ENCODE measurements at regions not wholly inside any gene's neighbourhood (a gene's known extent, or its start where the extent isn't known, plus 50 kb on each side); places are given as distances from the start of the nearest gene placed in this dataset.
"Not testable (repeated sequence)": the region's sequence is repeated elsewhere in the genome, so short reads cannot be mapped to it uniquely, and the experiment has no call there.

DNA sequence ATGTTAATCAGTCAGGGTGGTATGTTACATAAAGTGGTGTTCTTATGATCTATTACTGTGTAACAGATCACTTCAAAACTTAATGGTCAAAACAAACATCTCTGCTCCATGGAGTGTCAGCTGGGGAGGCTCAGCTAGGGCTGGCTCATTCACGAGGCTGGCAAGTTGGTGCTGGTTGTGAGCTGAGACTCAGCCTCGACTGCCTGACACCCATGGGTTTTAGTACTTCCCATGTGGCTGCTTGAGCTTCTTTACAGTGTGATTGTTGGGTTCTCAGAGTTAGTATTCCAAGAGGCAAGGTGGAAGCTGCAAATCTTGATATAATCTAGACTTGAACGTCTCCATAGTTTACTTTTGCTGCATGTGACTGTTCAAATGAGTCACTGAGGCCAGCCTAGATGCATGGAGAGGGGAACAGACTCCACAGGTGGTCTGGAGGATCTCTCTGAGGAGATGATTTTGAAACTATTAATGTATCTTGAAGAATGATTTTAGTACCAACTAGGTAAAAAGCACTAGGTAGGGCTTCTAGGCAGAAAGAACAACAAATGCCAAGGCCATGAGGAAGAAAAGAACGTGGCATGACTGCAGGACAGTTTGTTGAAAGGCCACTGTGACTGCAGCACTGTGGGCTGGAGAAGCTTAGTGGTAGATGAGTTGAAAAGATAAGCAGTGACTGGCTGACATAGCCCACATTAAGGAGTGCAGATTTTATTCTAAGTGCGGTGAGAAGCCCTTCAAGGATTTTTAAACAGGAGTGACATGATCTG, 281.1 kb upstream of the PROK2 start:
- no peak for DNase-seq

DNA sequence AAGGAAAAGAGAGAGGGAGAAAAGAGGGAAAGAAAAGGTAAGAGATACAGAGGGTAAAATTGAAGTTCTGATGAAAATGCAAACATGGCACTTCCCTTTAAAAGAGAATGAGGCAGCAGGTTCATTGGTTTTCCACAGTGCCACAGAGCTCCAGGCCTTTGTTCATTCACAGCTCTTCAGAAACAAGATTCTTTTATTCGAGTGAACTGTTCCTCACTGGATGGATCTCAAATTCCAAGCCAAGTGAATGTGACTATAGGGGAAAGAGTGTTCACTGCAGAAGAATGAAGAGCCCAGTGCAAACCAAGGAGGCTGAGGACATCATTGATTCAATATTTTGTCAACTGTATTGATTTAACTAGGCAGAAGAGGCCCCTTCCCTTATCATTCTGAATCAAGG, 280.3 kb upstream of the PROK2 start:
- no peak for DNase-seq

DNA sequence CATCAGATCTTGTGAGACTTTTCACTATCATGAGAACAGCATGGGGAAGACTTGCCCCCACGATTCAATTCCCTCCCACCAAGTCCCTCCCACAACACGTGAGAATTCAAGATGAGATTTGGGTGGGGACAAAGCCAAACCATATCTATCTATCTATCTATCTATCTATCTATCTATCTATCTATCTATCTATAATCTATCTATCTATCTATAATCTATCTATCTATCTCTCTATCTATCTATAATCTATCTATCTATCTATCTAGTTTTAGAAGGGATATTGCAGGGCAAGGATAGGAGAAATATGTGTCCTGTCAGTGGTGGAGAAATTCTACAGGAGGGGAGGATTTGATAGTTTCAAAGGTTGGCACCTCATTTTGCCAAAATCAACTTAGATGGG, 279.8 kb upstream of the PROK2 start:
- DNase-seq: not testable (repeated sequence)

DNA sequence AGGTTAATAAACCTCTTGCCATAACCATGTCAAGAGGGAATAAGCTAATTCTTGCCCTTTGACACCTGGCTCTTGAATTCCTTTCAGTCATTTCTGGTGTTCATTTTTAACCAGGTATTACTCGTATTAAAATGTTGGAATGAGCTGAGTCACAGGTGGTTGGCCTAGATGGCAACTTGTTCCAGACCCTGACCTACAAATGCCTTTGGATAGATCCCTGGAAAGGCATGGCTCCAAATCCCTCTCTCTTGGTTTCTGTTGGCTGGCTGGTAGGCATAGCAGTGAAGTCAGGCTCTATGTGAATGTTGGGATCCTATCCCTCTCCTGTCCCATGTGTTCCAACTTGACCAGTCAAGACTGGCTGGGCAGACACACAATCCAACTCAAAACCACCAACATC, 277.1 kb upstream of the PROK2 start:
- DNase-seq: no peak

DNA sequence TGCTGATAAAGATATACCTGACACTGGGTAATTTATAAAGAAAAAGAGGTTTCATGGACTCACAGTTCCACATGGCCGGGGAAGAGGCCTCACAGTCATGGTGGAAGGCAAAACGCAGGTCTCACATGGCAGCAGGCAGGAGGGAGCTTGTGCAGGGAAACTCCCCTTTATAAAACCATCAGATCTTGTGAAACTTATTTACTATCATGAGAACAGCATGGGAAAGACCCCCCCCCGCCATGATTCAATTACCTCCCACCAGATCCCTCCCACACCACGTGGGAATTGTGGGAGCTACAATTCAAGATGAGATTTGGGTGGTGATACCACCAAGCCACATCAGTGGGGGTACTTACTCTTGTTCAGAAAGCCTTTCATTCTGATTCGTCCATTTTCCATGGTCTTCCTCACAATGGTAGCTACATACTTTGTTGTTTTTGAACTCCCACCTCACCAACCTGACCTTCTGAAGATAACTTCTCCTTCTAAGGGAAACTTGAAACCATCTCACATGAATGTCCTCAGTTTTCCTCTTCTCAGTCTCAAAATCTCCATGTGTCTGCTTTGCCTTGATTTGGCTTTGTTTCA, 275.6 kb upstream of the PROK2 start:
- DNase-seq: no peak

DNA sequence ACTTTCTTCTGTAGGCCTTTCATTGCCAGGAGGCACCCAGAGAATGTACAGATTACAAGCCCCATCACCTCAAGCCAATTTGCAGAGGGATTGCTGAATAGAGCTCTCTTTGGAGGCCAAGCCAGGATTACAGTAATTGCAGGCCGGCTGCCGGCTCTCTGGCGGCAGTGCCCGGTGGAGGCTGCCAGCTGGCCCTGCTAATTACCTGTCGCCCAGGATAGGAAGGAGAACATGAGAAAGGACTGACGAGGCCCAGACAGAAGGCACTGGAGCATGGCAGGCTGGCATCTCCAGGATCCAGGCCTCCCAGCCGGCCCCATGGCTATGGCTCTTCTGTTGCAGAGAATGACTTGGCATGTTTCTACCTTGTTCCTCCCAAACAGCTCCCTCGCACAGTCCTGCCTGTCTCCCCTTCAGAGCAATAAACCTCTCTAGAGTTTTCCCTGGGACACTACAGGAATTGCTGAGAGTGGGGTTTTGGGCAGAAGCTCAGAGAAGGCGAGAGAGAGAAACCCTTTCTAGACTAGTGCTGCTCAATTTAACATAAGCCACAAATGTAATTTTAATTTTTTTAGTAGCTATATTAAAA, 273.6 kb upstream of the PROK2 start:
- no peak for DNase-seq

DNA sequence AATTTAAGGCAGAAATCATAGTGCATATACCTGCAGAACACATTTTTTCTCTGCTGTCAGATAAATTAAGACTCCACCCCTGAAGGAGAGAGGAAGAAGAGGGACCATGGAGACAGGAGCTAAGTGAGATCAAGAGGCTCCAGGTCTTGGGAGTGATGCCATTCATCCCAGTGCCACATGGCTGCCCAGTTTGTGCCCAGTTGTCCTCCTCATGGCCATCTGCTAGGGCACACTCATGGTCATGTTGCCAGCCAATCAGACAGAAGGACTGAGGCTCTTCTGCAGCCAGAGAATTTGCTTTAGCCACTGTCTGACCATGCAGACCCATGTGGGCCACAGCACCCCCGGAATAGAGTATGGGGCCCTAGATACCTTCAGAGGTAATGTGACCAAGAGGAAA, 270.5 kb upstream of the PROK2 start:
- no peak for DNase-seq

DNA sequence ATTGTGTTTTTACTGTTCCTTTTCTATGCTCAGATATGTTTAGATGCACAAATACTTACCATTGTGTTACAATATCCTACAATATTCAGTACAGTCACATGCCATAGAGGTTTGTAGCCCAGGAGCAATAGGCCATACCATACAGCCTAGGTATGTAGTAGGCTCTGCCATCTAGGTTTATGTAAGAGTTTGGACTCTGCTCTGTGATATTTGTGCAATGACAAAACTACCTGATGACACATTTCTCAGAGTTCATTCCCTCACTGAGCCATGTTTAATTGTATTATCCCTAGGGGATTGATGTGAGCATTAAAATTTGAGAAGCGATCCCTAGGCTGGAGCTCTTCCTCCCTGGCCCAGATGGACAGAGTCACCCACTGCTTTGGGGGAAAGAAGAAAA, 270.0 kb upstream of the PROK2 start:
- no peak for DNase-seq

DNA sequence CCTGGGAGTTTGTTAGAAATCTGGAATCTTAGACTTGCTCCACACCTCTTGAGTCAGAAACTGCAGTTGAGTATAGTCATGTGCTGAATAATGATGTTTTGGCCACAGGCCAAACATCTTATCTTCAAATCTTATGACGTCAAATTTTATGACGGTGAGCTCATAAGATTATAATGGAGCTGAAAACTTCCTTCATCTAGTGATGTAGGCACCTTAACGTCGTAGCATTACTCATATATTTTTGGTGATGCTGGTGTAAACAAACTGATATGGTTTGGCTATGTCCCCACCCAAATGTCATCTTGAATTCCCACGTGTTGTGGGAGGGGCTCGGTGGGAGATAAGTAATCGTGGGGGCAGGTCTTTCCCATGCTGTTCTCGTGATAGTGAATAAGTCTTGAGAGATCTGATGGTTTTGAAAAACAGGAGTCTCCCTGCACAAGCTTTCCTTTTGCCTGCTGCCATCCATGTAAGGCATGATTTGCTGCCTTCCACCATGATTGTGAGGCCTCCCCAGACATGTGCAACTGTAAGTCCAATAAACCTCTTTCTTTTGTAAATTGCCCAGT, 268.0 kb upstream of the PROK2 start:
- DNase-seq: no peak

DNA sequence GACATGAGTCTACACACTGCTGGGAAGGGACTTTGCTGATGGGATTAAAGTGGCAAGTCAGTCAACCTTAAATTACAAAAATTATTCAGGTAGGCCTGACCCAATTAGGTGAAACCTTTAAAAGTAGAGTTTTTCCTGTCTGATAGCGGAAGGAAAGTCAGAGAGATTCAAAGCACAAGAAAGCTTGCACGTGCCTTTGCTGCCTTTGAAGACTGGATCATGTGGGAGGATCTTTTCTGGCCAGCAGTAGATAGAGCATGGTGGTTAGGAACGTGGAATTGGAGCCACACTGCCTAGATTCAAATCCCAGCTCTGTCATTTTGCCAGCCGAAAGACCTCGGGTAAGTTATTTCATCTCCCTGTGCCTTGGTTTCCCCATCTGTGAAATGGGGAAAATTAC, 265.8 kb upstream of the PROK2 start:
- no peak for DNase-seq

DNA sequence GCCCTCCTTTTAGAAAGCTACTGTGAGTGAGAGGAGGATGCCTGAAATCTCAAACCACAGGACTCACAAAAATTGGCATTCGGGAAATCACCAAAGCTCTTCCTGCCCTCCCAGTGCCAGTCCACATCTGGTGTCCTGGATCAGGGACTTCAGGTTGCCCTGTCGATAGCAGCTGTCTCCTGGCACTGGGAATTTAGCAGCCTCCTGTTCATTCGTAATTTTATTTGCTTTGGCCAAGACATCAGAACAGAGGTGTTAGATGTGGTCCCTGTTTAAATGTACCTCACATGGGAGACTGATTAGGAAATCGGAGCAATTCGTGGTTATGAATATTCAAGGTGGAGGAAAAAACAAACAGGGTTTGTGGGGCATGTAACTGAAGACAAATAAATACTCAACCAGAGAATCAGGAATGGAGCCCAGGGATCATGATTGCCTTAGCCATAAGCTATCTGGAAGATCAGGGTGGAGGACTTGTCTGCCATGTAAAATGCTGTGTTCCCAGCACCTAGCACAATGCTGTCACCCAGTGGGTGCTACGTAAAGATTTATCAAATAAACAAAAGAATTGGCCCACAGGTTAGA, 265.2 kb upstream of the PROK2 start:
- DNase-seq: no peak

DNA sequence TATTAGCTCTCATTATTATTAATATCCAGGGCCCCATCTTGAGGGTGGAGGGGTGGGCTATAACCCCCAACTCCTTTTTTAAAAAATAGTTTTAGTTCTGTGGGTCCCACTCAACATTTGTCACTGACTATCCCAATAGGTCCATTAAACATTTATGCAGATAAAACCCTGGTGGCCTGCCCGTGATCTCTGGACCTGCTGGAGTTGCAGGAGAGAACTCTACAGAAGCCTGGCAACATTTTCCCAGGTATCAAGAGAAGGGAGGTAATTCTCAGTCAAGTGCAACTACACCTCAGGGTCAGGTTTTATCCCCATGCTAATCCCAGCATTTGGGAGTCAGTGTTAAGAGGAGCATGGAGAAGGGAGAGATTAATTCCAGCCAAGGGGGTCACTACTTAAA, 264.4 kb upstream of the PROK2 start:
- no peak for DNase-seq

DNA sequence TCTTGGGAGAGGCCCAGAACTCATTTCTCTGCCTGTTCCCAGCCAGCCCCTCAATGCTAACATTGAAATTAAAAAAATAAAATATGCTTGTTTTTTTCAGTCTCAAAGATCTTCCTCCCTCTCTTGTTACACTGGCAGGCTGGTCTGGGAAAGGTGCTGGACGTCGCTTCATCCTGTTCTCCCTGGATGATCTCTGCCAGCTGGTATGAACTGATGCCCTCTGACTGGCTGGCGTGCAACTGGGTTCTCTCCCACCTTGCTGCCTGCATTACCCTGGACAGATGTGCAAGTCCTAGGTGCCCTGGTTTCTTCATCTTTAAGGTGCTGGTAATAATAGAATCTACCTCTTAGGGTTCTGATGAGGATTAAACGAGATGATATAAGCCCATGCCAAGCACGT, 263.9 kb upstream of the PROK2 start:
- no peak for DNase-seq

DNA sequence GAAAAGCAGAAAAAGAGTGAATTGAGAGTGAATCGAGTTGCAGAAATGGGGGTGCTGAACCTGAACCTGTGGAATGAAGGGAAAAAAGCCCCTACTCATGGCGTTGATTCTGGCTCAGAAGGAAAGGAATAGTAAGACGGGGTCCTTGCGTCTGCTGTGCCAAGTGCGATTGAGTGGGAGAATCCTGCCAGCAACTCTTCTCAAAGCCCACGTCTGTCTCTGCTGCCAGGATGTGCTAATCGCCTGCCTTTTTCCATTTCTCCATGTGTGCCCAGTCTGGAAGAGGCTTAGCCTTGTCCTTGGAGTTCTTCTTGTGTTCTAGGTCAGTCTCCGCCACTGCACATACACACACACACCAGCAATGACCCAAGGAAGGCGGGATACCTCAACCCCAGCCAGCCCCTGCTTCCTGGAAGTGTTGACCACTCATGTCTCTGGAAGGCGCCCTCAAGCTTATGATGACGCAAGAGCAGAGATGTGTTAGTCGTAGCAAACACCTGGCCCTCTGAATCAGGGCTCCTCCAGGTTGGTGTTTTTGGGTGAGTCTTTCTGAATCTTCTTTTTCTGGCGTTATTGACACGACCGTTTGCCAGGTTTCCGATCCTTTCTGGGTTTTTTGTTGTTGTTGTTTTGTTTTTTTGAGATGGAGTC, 262.4 kb upstream of the PROK2 start:
- DNase-seq: no peak

DNA sequence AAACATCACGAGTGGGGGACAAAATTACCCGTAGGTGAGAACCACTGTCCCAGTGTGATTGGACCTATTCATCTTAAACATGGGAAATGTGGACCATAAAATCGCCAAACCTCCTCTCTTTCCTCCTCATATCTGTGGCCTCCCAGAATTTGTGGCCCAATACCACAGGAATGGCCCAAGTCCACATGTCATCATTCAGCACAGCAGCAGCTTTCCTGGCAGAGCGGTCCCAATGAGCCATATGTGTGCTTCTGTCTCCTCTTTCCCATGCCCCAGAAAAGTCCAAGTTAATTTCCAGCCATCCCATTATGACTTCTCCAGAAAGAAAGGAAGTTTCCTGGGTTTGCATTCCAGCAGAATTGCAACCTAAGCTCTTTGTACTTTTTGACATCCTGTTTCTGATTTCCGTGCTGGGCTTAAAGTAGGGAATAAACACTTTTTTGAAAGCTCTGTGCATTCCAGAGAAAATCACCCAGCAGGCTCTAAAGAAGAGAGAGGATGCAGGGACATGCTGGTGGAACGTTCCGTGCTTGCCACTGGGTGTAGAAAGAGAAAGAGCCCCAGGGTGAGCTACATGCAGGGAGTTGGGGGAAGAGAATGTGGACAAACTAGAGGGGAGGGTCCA, 259.4 kb upstream of the PROK2 start:
- DNase-seq: no peak

DNA sequence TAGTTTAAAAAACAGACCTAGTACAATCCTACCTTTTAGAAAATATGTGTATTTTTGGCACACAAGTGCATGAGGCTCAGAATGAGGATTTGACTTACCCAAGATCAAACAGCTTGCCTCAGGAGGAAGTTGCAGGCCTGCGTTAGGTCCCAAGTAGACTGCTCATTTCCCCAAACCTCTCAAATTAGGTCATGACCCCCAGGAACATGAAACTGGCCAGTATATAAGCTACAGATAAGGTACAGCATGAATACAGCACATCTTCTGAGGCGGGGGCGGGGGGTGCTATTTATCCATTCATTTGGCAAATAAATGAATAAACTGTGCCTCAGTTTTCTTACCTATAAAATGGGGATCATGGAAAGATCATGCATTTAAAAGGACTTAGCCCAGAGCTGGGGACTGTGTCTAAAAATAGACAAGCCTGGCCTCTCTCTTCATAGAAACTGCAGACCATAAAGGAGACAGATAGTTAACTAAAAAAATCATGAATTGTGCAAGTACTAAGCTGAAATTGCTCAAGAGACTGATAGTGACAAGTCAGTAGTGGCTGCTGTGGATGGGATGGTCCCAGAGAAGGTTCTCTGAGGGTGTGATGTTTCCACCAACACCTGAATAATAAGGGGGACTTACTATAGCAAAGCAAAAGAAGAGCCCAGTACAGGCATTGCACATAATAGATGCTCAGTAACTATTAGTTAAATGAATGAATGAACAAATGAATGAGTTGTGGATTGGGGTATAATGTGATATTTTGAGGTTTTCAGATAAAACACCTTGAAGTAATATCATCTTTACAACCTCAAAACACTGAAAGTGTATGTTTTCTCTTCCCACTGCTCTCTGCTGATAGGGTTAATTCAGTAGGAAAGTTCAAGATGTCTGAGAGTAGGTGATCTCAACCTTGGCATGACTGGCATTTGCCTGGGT, 258.5 kb upstream of the PROK2 start:
- DNase-seq: no peak

DNA sequence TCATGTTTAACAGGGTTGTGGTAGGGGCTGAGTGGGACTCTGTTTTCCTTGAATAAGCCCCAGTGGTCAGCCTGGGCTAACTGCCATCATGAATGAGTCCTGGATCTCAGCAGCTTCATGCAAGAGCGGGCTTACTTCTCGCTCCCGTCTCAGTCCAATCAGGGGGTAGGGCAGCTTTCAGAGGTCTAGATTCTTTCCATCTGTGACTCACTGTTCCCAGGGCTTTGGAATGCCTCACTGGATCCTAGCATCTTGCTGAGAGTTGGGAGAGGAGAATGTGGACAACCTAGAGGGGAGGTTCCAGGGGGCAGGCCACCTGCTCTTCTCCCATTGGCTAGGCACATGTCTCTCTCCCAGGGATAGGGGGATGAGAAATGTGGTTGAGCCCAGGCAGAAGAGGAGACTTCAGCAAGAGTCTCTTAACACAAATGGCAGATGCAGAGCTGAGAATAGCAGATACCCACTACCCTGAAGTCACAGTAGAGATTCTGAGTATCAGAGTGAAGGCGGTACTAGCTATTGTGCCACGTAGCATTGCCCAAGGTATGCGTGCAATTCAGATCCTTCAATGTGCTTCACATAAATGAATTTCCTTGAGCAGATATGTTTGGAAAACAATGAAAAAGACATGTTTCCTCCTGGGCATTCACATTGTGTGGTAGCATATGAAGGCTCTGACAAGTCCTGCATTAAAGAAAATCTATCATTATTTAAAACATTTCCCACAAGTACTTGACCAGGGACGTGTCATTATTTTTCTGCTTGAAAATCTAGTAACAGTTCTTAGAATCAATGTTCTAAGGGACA, 257.7 kb upstream of the PROK2 start:
- no peak for DNase-seq

DNA sequence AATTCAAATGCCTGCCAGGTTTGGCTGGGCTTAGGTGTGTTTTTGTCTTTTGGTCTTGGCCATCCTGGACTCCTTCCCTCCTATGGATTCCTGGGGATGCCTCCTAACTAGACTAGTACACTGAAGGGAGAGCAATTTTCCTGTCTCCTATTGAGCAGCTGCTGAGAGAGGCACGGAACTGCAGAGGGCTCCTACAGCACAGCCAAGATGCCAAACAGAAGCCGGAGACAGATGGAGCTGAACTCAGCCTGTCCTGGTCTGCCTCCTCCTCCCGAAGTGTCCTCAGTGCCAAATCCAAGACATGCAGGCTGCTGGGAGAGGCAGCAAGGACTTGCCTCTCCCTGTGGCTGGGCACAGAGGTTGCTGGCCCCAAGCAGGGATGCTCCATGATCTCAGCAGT, 256.6 kb upstream of the PROK2 start:
- no peak for DNase-seq

DNA sequence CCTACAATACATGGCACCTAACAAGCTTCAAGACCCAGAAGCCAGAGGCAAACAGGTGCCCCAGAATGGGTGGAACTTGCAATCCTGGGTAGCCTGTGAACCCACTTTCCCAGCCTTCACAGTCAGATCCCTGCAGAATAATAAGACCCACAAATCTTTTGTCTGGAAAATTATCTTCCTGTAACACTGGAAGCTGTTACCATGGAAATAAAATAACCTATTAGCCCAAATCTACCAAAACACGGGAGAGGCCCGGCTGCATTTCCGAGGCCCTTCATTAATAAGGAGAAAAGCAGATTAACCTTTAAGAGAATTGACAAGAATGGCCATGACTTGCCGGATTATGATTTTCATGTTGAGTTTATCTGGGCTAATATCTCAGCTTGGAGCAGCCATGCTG, 256.1 kb upstream of the PROK2 start:
- DNase-seq: no peak

DNA sequence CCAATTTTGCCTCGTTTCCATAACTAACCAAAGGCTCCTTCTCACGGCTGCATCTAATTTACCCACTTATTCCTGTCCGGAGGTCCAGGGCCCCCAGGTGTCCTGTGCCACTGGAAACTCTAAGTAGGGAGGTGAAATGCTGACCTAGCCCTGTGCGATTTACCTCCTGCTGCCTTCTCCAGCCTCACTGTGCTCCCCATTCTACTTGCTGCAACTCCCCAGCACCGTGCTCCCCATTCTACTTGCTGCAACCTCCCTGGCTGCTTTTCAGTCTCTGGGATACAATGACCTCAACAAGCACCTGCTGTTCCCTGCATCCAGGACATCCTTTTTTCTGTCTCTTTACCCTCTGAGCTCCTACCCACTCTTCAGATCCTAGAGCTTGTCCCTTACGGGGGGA, 254.7 kb upstream of the PROK2 start:
- DNase-seq: no peak

DNA sequence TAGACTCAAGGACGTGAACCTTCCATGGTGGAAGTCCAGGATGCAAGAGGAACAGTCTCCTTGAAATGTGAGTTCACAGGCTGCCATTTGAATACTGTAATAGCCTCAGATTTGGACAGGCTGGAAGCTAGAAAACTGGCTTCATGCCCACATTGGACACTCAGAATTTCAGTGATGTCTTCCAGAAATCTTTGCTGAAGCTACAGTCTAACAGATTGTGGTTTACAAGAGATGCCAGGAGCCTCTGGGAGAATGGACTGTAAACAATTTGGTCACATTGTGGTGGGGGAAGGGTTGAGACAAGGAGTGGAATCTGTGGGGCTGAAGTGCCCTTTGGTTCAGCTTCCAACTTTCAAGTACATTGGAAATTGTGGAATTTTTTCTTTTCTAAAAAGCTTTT, 252.0 kb upstream of the PROK2 start:
- no peak for DNase-seq

All from activated gamma-delta T cell (primary cell).